ENCODE measurements at regions not wholly inside any gene's neighbourhood (a gene's known extent, or its start where the extent isn't known, plus 50 kb on each side); places are given as distances from the start of the nearest gene placed in this dataset.

DNA sequence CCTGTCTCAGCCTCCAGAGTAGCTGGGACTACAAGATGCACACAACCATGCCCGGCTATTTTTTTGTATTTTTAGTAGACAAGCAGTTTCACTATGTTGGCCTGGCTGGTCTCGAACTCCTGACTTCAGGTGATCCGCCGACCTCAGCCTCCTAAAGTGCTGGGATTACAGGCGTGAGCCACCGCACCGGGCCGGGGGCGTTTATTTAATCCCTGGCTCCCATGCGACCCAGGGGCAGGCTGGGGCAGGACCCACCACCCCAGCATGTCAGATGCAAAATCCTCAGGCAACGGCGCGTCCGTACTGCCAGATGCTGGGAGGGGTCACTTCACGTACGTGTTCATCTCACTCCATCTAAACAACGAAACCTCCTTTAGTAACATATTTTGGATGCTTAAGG lies 518.7 kb upstream of the NOX3 start:
- Histone ChIP-seq H3K27me3 (ENCODE audit: control insufficient read depth, insufficient read depth, low read length) (no peaks in the 10 kb centered on the region), H3K27ac (ENCODE audit: low read depth, low read length) (no peak overlapping the region), H3K9ac (ENCODE audit: low read length) (no peak overlapping the region), H3K36me3 (ENCODE audit: control insufficient read depth, insufficient read depth, low read length) (no peaks in the 10 kb centered on the region), H3K4me1 (ENCODE audit: control insufficient read depth, insufficient read depth, low read length) (no peaks in the 10 kb centered on the region), H3K4me3 (ENCODE audit: low read depth, low read length) (no peak overlapping the region), H3K9me3 (ENCODE audit: control insufficient read depth, insufficient read depth, low read depth, low read length) (no peaks in the 10 kb centered on the region)

DNA sequence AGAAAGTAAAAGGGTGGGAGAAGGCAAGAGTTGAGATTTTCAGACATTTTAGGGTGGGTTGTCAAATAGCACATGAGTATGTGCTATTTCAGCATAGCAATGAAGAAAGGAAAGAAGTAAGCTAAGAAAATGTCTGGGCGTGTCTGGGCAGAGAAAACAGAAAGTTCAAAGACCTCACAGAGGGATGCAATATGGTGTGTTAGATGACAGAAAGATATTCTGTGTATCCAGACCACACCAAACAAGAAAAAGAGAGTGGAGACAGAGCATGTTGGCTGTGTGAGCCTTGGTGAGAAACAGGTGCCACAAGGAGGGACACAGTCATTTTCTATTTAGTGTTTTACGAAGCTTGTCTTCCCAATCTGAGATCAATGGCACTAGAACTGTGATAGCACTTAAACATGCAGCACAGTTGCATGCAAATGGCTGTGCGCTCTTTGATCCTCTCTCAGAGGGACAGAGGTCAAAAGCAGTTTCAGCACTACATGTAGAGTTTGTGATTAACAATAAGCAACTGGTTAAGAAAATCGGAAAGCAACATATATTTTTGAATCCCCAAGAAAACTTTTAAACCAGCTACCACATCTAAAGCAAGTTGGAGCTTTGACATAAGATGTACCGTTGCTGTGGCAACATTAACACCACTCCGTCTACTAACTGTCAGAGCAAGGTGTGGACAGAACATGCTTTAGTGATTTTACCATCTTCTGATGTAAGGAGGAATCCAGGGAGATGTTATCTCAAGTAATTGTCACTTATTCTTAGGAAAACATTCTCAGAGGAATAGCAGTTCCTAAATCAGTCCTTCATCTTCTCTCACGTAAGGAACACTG lies 515.5 kb upstream of the NOX3 start:
- Histone ChIP-seq H3K27ac (ENCODE audit: low read depth, low read length) (no peak overlapping the region), H3K4me3 (ENCODE audit: low read depth, low read length) (no peak overlapping the region), H3K36me3 (ENCODE audit: control insufficient read depth, insufficient read depth, low read length) (no peaks in the 10 kb centered on the region), H3K4me1 (ENCODE audit: control insufficient read depth, insufficient read depth, low read length) (no peaks in the 10 kb centered on the region), H3K9me3 (ENCODE audit: control insufficient read depth, insufficient read depth, low read depth, low read length) (no peaks in the 10 kb centered on the region), H3K27me3 (ENCODE audit: control insufficient read depth, insufficient read depth, low read length) (no peaks in the 10 kb centered on the region), H3K9ac (ENCODE audit: low read length) (no peak overlapping the region)

DNA sequence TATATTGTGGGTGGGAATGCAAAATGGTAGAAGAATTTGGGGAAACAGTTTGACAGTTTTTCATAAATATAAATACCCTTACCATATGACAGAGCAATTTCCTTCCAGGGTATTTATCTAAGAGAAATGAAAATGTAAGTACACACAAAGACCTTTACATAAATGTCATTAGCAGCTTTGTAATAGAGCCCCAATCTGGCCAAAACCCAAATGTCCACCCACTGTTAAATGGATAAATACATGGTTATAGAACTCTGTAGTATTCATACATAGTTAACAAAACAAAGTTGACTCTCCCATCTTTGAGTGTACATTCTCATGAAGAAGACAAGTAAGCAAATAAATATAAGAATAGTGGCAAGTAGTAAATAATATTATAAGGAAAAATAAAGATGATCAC lies 514.8 kb upstream of the NOX3 start:
- H3K36me3 ChIP-seq (ENCODE audit: control insufficient read depth, insufficient read depth, low read length), result no peaks in the 10 kb centered on the region
- H3K4me3 ChIP-seq (ENCODE audit: low read depth, low read length), result no peak overlapping the region
- H3K27ac ChIP-seq (ENCODE audit: low read depth, low read length), result no peak overlapping the region
- H3K4me1 ChIP-seq (ENCODE audit: control insufficient read depth, insufficient read depth, low read length), result no peaks in the 10 kb centered on the region
- no peaks in the 10 kb centered on the region for H3K27me3 ChIP-seq (ENCODE audit: control insufficient read depth, insufficient read depth, low read length)
- H3K9ac ChIP-seq (ENCODE audit: low read length), result no peak overlapping the region
- no peaks in the 10 kb centered on the region for H3K9me3 ChIP-seq (ENCODE audit: control insufficient read depth, insufficient read depth, low read depth, low read length)

DNA sequence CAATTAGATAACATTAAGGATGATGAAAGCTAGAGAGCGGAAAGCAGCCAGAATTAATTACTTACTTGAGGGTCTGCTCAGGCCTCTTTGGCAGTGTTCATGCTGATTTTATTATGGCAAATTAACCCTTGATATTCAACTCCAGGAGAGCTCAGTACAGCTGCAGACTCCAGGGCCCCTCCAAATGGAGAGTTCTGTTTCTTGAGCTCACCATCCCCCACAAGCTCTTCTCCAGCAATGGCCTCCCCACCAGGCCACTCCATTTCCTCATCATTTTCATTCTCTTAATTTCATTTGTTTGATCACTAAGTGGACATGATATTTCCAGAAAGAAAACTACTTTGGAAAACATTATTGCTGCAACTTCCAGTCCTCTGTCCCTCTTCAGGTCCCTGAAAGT lies 513.3 kb upstream of the NOX3 start:
- Histone ChIP-seq H3K4me1 (ENCODE audit: control insufficient read depth, insufficient read depth, low read length) (no peaks in the 10 kb centered on the region), H3K4me3 (ENCODE audit: low read depth, low read length) (no peak overlapping the region), H3K36me3 (ENCODE audit: control insufficient read depth, insufficient read depth, low read length) (no peaks in the 10 kb centered on the region), H3K9ac (ENCODE audit: low read length) (no peak overlapping the region), H3K9me3 (ENCODE audit: control insufficient read depth, insufficient read depth, low read depth, low read length) (no peaks in the 10 kb centered on the region), H3K27me3 (ENCODE audit: control insufficient read depth, insufficient read depth, low read length) (no peaks in the 10 kb centered on the region), H3K27ac (ENCODE audit: low read depth, low read length) (no peak overlapping the region)

DNA sequence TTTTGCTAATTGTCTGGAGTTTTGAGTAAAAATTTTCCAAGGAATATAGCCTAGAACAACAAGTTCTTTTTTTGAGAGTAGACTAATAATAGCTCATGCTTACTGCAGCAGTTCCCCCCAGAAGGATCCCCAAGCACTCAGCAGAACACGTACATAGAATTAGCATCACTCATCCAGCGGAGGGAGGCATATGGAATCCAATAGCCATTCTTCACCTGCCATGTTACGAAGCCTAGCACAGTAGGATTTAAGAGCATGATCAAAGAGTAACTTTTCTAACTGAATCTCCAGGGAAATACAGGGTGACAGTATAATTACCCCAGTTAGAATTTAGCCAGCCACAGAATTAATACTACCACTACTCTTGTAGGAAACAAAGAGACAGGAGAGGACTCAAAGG lies 511.7 kb upstream of the NOX3 start:
- Histone ChIP-seq H3K27ac (ENCODE audit: low read depth, low read length) (no peak overlapping the region), H3K27me3 (ENCODE audit: control insufficient read depth, insufficient read depth, low read length) (no peaks in the 10 kb centered on the region), H3K4me3 (ENCODE audit: low read depth, low read length) (no peak overlapping the region), H3K9me3 (ENCODE audit: control insufficient read depth, insufficient read depth, low read depth, low read length) (no peaks in the 10 kb centered on the region), H3K36me3 (ENCODE audit: control insufficient read depth, insufficient read depth, low read length) (no peaks in the 10 kb centered on the region), H3K9ac (ENCODE audit: low read length) (no peak overlapping the region), H3K4me1 (ENCODE audit: control insufficient read depth, insufficient read depth, low read length) (no peaks in the 10 kb centered on the region)

DNA sequence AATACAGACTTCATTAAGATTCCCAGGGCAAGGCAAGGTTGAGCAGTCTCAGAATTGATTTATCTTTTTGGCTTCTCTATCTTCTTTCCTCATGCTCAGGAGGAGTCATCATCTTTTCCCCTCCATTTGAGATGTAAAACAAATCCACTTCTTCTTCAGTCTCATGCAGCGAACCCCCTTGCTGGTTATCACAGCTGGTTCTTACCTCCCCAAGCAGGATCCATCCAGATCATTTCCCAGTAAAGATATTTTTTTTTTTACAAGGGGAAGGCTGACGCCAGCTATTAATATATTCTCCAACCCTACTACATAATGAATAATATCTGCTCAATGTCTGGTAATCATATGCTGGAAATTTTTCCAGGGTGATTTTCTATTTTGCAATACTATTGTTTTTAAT lies 508.9 kb upstream of the NOX3 start:
- no peaks in the 10 kb centered on the region for H3K27me3 ChIP-seq (ENCODE audit: control insufficient read depth, insufficient read depth, low read length)
- no peak overlapping the region for H3K27ac ChIP-seq (ENCODE audit: low read depth, low read length)
- no peaks in the 10 kb centered on the region for H3K4me1 ChIP-seq (ENCODE audit: control insufficient read depth, insufficient read depth, low read length)
- H3K36me3 ChIP-seq (ENCODE audit: control insufficient read depth, insufficient read depth, low read length), result no peaks in the 10 kb centered on the region
- H3K9me3 ChIP-seq (ENCODE audit: control insufficient read depth, insufficient read depth, low read depth, low read length), result no peaks in the 10 kb centered on the region
- no peak overlapping the region for H3K9ac ChIP-seq (ENCODE audit: low read length)
- H3K4me3 ChIP-seq (ENCODE audit: low read depth, low read length), result no peak overlapping the region

DNA sequence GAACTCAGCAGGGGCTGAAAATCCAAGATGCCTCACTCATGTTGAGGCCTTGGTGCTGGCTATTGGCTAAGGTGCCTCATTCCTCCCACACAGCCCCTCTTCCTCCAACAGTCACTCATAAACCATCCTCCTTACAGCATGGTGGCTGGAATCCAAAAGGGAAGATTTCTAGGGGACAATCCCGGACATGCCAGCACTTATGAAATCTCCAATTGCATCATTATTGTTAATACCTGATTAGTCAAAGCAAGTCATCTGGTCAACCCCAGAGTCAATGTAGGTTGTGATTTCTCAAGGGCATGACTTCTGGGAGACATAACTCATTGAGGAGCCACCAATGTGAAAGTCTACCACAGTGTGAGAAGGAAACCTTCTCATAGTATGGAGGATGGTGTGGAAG lies 506.6 kb upstream of the NOX3 start:
- Histone ChIP-seq H3K27ac (ENCODE audit: low read depth, low read length) (no peak overlapping the region), H3K27me3 (ENCODE audit: control insufficient read depth, insufficient read depth, low read length) (no peaks in the 10 kb centered on the region), H3K9ac (ENCODE audit: low read length) (no peak overlapping the region), H3K4me3 (ENCODE audit: low read depth, low read length) (no peak overlapping the region), H3K36me3 (ENCODE audit: control insufficient read depth, insufficient read depth, low read length) (no peaks in the 10 kb centered on the region), H3K4me1 (ENCODE audit: control insufficient read depth, insufficient read depth, low read length) (peaks cover 1% of the 10 kb centered on the region; the same call in 1 of the 2 replicates), H3K9me3 (ENCODE audit: control insufficient read depth, insufficient read depth, low read depth, low read length) (no peaks in the 10 kb centered on the region)

DNA sequence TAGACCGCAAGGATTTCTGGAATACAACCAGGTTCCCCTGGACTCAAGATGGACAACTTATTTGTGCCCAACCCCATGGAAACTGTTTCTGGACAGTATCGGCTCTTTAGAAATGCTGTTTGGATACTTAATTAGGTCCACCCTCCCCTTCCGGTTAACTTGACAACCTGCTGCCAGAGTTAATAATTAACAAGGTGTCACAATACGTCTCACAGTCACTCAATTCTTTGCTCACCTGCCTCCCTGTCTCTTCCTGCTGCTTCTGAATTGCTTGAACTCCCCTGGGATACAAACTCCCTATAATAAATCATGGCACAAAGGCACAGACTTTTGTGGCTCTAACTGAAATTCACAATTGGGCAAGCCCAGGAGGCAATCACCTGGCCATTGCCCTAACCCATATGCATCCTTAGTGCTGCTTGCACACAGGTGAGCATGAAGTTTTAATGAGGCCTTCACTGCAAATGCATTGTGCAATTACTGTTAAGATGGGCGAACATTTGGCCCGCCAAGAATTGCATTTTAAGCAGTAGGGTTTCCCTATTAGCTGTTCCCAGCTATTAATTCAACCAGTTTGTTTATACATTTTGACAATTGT lies 504.4 kb upstream of the NOX3 start:
- Histone ChIP-seq H3K36me3 (ENCODE audit: control insufficient read depth, insufficient read depth, low read length) (no peaks in the 10 kb centered on the region), H3K27ac (ENCODE audit: low read depth, low read length) (no peak overlapping the region), H3K9ac (ENCODE audit: low read length) (no peak overlapping the region), H3K4me1 (ENCODE audit: control insufficient read depth, insufficient read depth, low read length) (peaks cover 20% of the 10 kb centered on the region; the same call in 1 of the 2 replicates), H3K4me3 (ENCODE audit: low read depth, low read length) (no peak overlapping the region), H3K27me3 (ENCODE audit: control insufficient read depth, insufficient read depth, low read length) (no peaks in the 10 kb centered on the region), H3K9me3 (ENCODE audit: control insufficient read depth, insufficient read depth, low read depth, low read length) (no peaks in the 10 kb centered on the region)

DNA sequence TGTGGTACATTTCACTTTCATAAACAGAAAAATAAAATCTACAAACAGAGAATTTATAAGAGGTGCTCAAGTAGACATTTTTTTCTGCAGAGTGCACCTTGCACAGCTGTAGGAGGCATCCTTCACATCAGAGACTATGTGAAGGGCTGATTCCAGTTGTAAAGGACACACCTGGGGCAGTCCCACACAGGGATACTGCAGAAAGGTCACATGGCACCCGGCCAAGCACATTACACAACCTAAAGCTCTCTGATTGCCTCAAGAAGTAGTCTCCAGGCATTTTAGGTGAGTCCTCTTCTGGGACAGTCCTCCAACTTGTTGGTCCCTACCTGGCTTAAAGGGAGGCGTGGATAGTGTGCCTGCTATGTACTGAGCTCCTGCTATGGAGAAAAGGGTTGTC lies 502.9 kb upstream of the NOX3 start:
- Histone ChIP-seq H3K4me3 (ENCODE audit: low read depth, low read length) (no peak overlapping the region), H3K27me3 (ENCODE audit: control insufficient read depth, insufficient read depth, low read length) (no peaks in the 10 kb centered on the region), H3K4me1 (ENCODE audit: control insufficient read depth, insufficient read depth, low read length) (peaks cover 27% of the 10 kb centered on the region), H3K27ac (ENCODE audit: low read depth, low read length) (no peak overlapping the region), H3K36me3 (ENCODE audit: control insufficient read depth, insufficient read depth, low read length) (no peaks in the 10 kb centered on the region), H3K9me3 (ENCODE audit: control insufficient read depth, insufficient read depth, low read depth, low read length) (no peaks in the 10 kb centered on the region), H3K9ac (ENCODE audit: low read length) (no peak overlapping the region)

DNA sequence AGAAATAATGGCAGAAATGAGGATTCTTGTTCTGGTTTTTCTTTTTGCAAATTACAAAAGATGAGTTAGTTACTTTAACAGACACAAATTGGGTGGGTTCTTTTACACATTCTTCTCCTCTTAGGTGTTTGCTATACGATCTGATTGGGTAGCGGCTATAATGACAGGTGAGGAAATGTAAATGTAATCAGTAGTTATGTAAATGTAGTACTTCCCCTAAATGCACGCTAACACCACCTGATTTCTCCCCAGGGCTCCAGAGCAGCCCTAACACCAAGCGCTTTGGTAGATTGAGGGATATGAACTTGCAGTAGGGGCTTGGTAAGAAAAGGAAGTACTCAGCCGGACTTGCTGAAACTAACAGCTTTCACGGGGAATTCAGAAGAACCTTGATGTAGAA lies 499.4 kb upstream of the NOX3 start:
- Histone ChIP-seq H3K4me1 (ENCODE audit: control insufficient read depth, insufficient read depth, low read length) (peaks cover 27% of the 10 kb centered on the region), H3K4me3 (ENCODE audit: low read depth, low read length) (no peak overlapping the region), H3K9me3 (ENCODE audit: control insufficient read depth, insufficient read depth, low read depth, low read length) (no peaks in the 10 kb centered on the region), H3K27ac (ENCODE audit: low read depth, low read length) (peak overlapping the region; percentile 57), H3K36me3 (ENCODE audit: control insufficient read depth, insufficient read depth, low read length) (no peaks in the 10 kb centered on the region), H3K27me3 (ENCODE audit: control insufficient read depth, insufficient read depth, low read length) (no peaks in the 10 kb centered on the region), H3K9ac (ENCODE audit: low read length) (no peak overlapping the region)

DNA sequence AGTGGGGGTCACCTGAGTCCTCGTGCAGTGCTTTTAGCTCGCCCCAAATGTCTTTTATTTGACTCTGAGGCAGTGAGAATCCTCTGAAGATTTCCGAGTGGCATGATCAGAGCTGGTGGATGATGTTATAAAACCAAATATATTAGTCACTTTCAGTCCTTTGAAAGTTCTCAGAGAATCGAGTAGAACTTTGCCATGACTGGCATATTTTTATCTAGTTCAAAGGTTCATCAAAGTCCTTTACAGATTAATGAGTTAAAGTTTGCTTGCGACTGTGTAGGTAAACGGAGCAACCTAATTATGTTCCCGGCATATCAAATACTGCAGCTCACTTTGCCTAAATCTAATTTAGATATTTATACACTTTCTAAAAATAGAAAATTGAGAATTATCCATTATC lies 498.5 kb upstream of the NOX3 start:
- Histone ChIP-seq H3K9ac (ENCODE audit: low read length) (no peak overlapping the region), H3K27ac (ENCODE audit: low read depth, low read length) (no peak overlapping the region), H3K4me1 (ENCODE audit: control insufficient read depth, insufficient read depth, low read length) (peaks cover 27% of the 10 kb centered on the region), H3K36me3 (ENCODE audit: control insufficient read depth, insufficient read depth, low read length) (no peaks in the 10 kb centered on the region), H3K4me3 (ENCODE audit: low read depth, low read length) (no peak overlapping the region), H3K27me3 (ENCODE audit: control insufficient read depth, insufficient read depth, low read length) (no peaks in the 10 kb centered on the region), H3K9me3 (ENCODE audit: control insufficient read depth, insufficient read depth, low read depth, low read length) (no peaks in the 10 kb centered on the region)
